Activated CD8-positive, alpha-beta T cell treated with anti-CD3 and anti-CD28 coated beads, Interleukin-2, amount 10 ng/mL, durations not matched to agents 7 days and 5 days (primary cell): ENCODE measurements at regions not wholly inside any gene's neighbourhood (a gene's known extent, or its start where the extent isn't known, plus 50 kb on each side); places are given as distances from the start of the nearest gene placed in this dataset.
"Not testable (repeated sequence)": the region's sequence is repeated elsewhere in the genome, so short reads cannot be mapped to it uniquely, and the experiment has no call there.

Source experiments
- ATAC-seq: fragments of 150-1000 bp; cut with Tn5 transposase; one replicate; pipeline ENCODE4 v1.10.0; 2021; ENCODE audit warnings: moderate library complexity
- CTCF ChIA-PET: fragments of 350-600 bp; sonication (Branson Sonifier 250); formaldehyde crosslinking; loops from one replicate; lab custom pipeline; 2021; ENCODE audit warnings: antibody characterized with exemption; lab: Charles Lee
- POLR2A ChIA-PET: fragments of 350-600 bp; sonication (Branson Sonifier 250); formaldehyde crosslinking; loops from one replicate; lab custom pipeline; 2021; ENCODE audit warnings: antibody characterized with exemption; lab: Charles Lee
- DNase-seq: peaks from one replicate; pipeline ENCODE4 v3.0.0-alpha.2; 2020
- H3K27ac Mint-ChIP-seq: one replicate; pipeline ENCODE4 v1.8.0; 2021; ENCODE audit warnings: mild to moderate bottlenecking, mixed read lengths
- H3K27me3 Mint-ChIP-seq: one replicate; pipeline ENCODE4 v1.8.0; 2021; ENCODE audit warnings: low read depth, mixed read lengths
- H3K36me3 Mint-ChIP-seq: one replicate; pipeline ENCODE4 v1.8.0; 2021; ENCODE audit warnings: low read depth, mixed read lengths
- H3K4me1 Mint-ChIP-seq: one replicate; pipeline ENCODE4 v1.8.0; 2021; ENCODE audit warnings: low read depth, mixed read lengths
- H3K4me3 Mint-ChIP-seq: one replicate; pipeline ENCODE4 v1.8.0; 2021; ENCODE audit warnings: mild to moderate bottlenecking, mixed read lengths
- H3K9me3 Mint-ChIP-seq: one replicate; pipeline ENCODE4 v1.8.0; 2022; ENCODE audit warnings: mixed read lengths; ENCODE audit not compliant: insufficient read depth

DNA sequence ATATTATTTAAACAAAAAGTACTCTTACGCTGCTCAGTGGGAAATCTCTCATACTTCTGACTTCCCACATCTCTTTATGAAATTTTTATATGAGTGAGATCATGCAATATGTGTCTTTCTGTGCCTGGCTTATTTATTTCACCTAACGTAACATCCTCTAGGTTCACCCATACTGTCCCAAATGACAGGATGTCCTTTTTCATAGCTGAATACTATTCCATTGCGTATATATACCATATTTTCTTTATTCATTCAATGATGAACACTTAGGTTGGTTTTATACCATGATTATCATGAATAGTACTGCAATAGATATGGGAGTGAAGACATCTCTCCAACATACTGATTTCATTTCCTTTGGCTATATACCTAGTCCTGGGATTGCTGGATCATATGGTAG lies 57.8 kb upstream of the TPP2 start:
- Mint-ChIP-seq H3K4me1 (no peaks in the 10 kb centered on the region), H3K27me3 (peaks cover 9% of the 10 kb centered on the region), H3K36me3 (no peaks in the 10 kb centered on the region), H3K27ac (no peak overlapping the region), H3K4me3 (no peak overlapping the region), H3K9me3 (no peaks in the 10 kb centered on the region)
- ATAC-seq (no peak), DNase-seq (no peak)
- CTCF ChIA-PET = interaction anchor here (1.2 kb wide), 1 partner anchor 17 kb away, joined by 5 read pairs; no protein-coding TSS in a partner anchor
- POLR2A ChIA-PET = no interaction called here

DNA sequence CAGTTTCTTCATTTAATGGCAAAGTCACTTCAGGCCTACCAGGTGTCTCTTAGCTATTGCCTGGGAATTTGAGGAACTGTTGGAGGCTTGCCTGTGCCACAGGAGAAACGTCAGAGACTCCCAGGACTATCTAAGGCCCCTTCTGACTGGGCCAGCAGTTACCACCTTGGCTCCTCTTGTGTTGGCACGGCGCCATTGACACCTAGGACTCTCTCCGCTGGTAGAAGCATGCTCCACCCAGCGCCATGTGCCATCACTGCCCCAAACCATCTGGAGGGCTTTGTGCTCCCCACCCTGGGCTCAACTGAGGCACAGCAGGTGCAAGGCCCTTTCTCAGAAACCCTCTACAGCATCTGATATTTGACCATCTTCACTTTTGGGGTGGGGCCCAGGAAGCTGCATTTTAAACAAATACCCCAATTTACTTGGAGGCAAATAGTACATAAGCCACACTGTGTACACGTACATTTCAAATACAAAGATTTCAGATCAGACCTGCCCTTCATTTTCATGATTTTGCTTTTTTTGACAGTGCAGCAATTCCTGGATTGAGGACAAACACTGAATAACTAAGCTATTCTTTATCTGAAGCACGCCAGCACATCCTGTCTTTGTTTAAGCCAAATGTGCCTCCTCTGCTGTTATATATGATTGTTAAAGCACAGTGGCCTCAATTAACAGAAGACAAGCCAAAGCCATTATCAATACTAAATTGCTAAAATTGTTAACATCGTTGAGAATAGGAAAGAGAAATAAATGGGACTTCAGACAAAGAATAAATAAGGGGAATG lies 59.9 kb upstream of the TPP2 start:
- Mint-ChIP-seq H3K9me3 (no peaks in the 10 kb centered on the region), H3K4me3 (no peak overlapping the region), H3K27me3 (no peaks in the 10 kb centered on the region), H3K27ac (no peak overlapping the region), H3K4me1 (no peaks in the 10 kb centered on the region), H3K36me3 (no peaks in the 10 kb centered on the region)
- POLR2A ChIA-PET = interaction anchor here (0.6 kb wide), 1 partner anchor 302 kb away, joined by 3 read pairs; no protein-coding TSS in a partner anchor
- CTCF ChIA-PET = interaction anchor here (2.3 kb wide), 1 partner anchor 20 kb away, joined by 7 read pairs; no protein-coding TSS in a partner anchor
- ATAC-seq (no peak), DNase-seq (no peak)

DNA sequence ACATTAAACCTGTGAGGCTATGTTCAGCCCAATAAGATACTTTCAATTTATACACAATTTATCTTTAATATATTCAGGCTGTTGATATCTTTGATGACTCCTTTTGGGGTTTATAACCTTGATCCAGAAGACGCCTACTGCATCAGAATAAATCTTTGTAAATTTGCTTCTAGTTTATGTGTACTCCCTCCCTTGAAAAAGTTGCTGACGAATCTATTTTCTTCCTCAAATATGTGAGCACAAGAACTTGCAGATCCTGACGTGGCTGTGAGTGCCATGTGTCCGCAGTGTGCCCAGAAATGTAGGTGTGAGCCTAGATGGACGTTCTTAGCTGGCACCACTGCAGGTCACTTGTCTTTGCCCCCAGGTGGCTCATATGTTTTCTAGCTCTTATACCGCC lies 60.6 kb upstream of the TPP2 start:
- Mint-ChIP-seq H3K27me3 (no peaks in the 10 kb centered on the region), H3K4me3 (no peak overlapping the region), H3K27ac (no peak overlapping the region), H3K36me3 (no peaks in the 10 kb centered on the region), H3K9me3 (no peaks in the 10 kb centered on the region), H3K4me1 (no peaks in the 10 kb centered on the region)
- CTCF ChIA-PET = interaction anchor here (2.3 kb wide), 1 partner anchor 20 kb away, joined by 7 read pairs; no protein-coding TSS in a partner anchor
- no peak for ATAC-seq
- DNase-seq = no peak
- POLR2A ChIA-PET = interaction anchor here (0.6 kb wide), 1 partner anchor 301 kb away, joined by 3 read pairs; no protein-coding TSS in a partner anchor

DNA sequence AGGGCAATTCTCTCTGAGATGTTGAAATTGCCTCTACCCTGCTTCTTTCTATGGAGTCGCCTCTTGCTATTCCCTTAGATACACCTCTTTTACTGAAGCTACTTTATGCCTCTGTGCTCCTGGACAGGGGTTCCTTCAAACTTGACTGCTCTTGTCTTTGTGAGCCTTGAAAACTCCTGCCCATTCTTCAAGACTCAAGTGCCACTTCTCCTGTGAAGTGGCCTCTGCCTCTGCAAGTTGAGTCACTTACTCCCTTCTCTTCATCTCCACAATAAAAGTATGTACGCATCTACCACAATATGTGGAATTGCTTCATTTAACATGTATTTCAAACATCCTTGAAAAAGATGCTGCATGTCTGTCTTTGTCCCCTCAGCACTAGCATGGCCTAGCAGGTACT lies 66.0 kb upstream of the TPP2 start:
- ATAC-seq (no peak), DNase-seq (no peak)
- no peaks in the 10 kb centered on the region for H3K27me3 Mint-ChIP-seq
- no peaks in the 10 kb centered on the region for H3K9me3 Mint-ChIP-seq
- H3K4me3 Mint-ChIP-seq = no peak overlapping the region
- no peak overlapping the region for H3K27ac Mint-ChIP-seq
- no peaks in the 10 kb centered on the region for H3K4me1 Mint-ChIP-seq
- no peaks in the 10 kb centered on the region for H3K36me3 Mint-ChIP-seq
- ChIA-PET CTCF (no interaction called here), POLR2A (no interaction called here)

DNA sequence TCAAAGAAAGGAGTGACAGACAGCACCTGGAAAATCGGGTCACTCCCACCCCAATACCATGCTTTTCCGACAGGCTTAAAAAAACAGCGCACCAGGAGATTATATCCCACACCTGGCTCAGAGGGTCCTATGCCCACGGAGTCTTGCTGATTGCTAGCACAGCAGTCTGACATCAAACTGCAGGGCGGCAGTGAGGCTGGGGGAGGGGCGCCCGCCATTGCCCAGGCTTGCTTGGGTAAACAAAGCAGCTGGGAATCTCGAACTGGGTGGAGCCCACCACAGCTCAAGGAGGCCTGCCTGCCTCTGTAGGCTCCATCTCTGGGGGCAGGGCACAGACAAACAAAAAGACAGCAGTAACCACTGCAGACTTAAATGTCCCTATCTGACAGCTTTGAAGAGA lies 74.5 kb upstream of the TPP2 start:
- H3K27ac Mint-ChIP-seq, H3K4me1 Mint-ChIP-seq, POLR2A ChIA-PET, CTCF ChIA-PET, DNase-seq, H3K36me3 Mint-ChIP-seq, H3K9me3 Mint-ChIP-seq, ATAC-seq, H3K27me3 Mint-ChIP-seq, H3K4me3 Mint-ChIP-seq: not testable (repeated sequence)

DNA sequence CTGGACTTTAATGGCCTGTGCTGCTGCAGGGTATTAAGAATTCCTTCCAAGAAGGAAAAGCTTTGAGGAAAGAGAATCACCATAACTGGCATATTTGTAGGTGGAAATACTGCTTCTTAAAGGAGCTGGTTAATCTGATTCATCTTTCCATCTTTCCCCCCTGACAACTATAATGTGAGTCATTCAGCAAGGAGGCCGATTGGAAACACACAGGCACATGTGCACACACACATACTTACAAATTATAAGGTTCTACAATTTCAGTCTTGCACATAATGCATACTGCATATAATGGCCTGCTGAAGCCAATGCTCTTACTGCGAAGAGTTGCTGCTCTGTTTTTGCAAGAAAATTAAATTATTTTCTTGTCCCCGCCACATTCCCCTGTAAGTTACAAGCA lies 78.8 kb upstream of the TPP2 start:
- H3K9me3 Mint-ChIP-seq = no peaks in the 10 kb centered on the region
- no peak for DNase-seq
- ChIA-PET CTCF (no interaction called here), POLR2A (no interaction called here)
- H3K4me1 Mint-ChIP-seq = no peaks in the 10 kb centered on the region
- H3K27ac Mint-ChIP-seq = no peak overlapping the region
- no peaks in the 10 kb centered on the region for H3K27me3 Mint-ChIP-seq
- H3K36me3 Mint-ChIP-seq = no peaks in the 10 kb centered on the region
- no peak overlapping the region for H3K4me3 Mint-ChIP-seq
- no peak for ATAC-seq

DNA sequence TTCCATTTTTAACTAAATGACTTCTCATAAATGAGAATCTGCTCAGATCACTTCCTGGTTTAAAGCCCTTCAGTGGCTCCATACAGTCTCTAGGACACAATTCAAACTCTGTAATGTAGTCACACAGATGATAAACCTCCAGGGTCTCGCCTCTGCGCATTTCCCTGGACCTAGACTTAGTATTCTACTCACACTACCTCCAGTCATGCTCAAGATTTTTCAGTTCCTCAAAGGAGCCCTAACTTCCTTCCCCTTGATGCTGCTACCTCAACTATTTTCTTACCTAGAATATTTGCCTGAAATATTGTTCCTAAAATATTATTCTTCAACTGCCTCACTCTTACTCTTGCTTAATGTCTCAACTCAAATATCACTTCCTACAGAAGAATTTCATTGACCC lies 86.7 kb upstream of the TPP2 start:
- POLR2A ChIA-PET = no interaction called here
- no peak overlapping the region for H3K27ac Mint-ChIP-seq
- no peak overlapping the region for H3K4me3 Mint-ChIP-seq
- no peaks in the 10 kb centered on the region for H3K4me1 Mint-ChIP-seq
- H3K9me3 Mint-ChIP-seq = no peaks in the 10 kb centered on the region
- CTCF ChIA-PET = no interaction called here
- DNase-seq (no peak), ATAC-seq (no peak)
- H3K36me3 Mint-ChIP-seq = no peaks in the 10 kb centered on the region
- no peaks in the 10 kb centered on the region for H3K27me3 Mint-ChIP-seq

DNA sequence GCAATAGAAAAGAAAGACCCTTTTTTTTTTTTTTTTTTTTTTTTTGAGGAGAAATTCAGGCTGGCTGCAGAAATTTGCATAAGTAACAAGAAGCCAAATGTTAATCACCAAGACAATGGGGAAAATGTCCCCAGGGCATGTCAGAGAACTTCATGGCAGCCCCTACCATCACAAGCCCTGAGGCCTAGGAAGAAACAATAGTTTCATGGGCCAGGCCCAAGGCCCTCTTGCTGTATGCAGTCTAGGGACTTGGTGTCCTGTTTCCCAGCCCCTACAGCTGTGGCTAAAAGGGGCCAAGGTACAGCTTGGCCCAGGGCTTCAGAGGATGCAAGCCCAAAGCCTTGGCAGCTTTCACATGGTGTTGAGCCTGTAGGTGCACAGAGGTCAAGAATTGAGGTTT lies 88.4 kb upstream of the TPP2 start:
- Mint-ChIP-seq H3K9me3 (no peaks in the 10 kb centered on the region), H3K4me3 (no peak overlapping the region), H3K27ac (no peak overlapping the region), H3K4me1 (no peaks in the 10 kb centered on the region), H3K36me3 (no peaks in the 10 kb centered on the region), H3K27me3 (no peaks in the 10 kb centered on the region)
- ATAC-seq (no peak), DNase-seq (no peak)
- CTCF ChIA-PET = no interaction called here
- POLR2A ChIA-PET = no interaction called here

DNA sequence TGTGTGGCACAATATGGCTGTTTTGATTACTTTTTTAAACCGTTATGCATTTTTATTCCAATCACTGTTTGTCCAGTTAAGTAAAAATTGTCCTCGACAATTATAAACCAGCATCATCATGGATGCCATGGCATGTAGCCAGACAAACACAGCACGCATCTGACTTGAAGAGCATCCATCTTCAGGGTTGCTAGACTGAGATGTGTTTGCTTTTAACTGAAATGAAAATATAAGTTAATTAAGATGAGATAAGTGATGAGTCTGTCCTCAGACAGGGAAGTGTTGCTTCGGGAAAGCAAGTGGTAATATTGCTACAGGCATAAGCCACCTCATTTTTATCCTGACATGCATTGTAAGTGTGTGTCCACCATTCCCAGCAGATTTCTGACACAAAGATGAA lies 92.8 kb upstream of the TPP2 start:
- H3K36me3 Mint-ChIP-seq = no peaks in the 10 kb centered on the region
- H3K4me3 Mint-ChIP-seq = no peak overlapping the region
- peaks cover 11% of the 10 kb centered on the region for H3K27me3 Mint-ChIP-seq
- ATAC-seq (no peak), DNase-seq (no peak)
- ChIA-PET POLR2A (no interaction called here), CTCF (no interaction called here)
- no peaks in the 10 kb centered on the region for H3K9me3 Mint-ChIP-seq
- H3K4me1 Mint-ChIP-seq = no peaks in the 10 kb centered on the region
- H3K27ac Mint-ChIP-seq = no peak overlapping the region

DNA sequence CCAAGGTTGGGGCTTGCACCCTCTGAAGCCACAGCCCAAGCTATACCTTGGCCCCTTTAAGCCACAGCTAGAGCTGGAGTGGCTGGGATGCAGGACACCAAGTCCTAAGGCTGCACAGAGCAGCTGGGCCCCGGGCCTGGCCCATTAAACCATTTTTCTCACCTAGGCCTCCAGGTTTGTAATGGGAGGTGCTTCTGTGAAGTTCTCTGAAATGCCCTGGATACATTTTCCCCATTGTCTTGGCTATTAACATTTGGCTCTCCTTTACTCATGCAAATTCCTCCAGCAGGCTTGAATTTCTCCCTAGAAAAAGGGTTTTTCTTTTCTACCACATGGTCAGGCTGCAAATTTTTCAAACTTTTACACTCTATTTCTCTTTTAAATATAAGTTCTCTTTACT lies 93.8 kb upstream of the FGF14 start:
- Mint-ChIP-seq H3K4me3 (no peak overlapping the region), H3K4me1 (no peaks in the 10 kb centered on the region), H3K36me3 (no peaks in the 10 kb centered on the region), H3K27me3 (peaks cover 10% of the 10 kb centered on the region), H3K27ac (no peak overlapping the region), H3K9me3 (no peaks in the 10 kb centered on the region)
- CTCF ChIA-PET = no interaction called here
- ATAC-seq = no peak
- no peak for DNase-seq
- POLR2A ChIA-PET = no interaction called here

DNA sequence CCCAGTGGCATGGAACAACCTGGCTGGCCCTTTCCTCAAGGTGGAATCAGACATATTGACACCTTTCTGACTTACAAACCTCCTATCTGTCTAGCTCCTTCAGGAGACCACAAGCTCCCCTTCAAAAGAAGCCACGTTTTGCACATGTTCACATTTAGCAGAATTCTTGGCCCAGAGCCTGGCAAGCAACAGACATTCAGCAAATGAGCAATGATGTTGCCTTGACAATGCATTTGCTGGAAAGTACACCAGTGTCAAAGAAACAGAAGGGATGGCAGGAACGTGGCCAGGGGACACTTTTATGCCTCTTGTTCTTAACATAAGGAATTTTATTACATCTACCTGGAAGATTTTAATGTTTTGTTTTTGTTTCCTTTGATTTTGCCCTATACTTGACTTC lies 85.5 kb upstream of the FGF14 start:
- no peak overlapping the region for H3K27ac Mint-ChIP-seq
- POLR2A ChIA-PET = no interaction called here
- H3K27me3 Mint-ChIP-seq = peaks cover 4% of the 10 kb centered on the region
- H3K9me3 Mint-ChIP-seq = no peaks in the 10 kb centered on the region
- H3K36me3 Mint-ChIP-seq = no peaks in the 10 kb centered on the region
- H3K4me3 Mint-ChIP-seq = no peak overlapping the region
- H3K4me1 Mint-ChIP-seq = no peaks in the 10 kb centered on the region
- ATAC-seq (no peak), DNase-seq (no peak)
- CTCF ChIA-PET = no interaction called here

DNA sequence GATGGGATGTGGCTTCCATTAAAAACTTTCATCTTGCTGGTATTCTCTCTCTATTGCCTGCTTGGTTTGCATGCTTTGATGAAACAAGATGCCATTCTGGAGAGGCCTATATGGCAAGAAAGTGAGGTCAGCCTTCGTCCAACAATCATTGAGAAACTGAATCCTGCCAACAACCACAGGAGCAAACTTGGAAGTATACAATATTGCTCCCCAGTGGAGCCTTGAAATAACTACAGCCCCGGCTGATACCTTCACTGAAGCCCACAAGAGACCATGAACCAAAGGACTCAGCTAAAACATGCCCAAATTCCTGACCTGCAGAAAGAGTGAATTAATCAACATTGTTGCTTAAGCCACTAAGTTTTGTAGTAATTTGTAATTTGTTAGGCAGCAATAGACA lies 82.5 kb upstream of the FGF14 start:
- CTCF ChIA-PET = no interaction called here

More for the DNA sequence above, 82.5 kb upstream of the FGF14 start:
- Mint-ChIP-seq H3K27me3 (peaks cover 5% of the 10 kb centered on the region), H3K27ac (no peak overlapping the region), H3K9me3 (no peaks in the 10 kb centered on the region), H3K4me1 (no peaks in the 10 kb centered on the region), H3K4me3 (no peak overlapping the region), H3K36me3 (no peaks in the 10 kb centered on the region)
- no peak for DNase-seq
- POLR2A ChIA-PET = no interaction called here
- ATAC-seq = no peak
